NCI-H345 treated with DMSO at 0.1 percent for 48 hours (cell line): ENCODE measurements at regions not wholly inside any gene's neighbourhood (a gene's known extent, or its start where the extent isn't known, plus 50 kb on each side); places are given as distances from the start of the nearest gene placed in this dataset.

Experiments used
- DNase-seq: peaks from one replicate; lab custom pipeline; 2025; ENCODE audit not compliant: unreplicated experiment; lab: John Stamatoyannopoulos, UW

GRCh38 chr10:29962166-29962850, 97.1 kb downstream of the JCAD start:
- DNase-seq, result no peak

- DNase-seq, result no peak
Measured at GRCh38 chr10:29961351-29961750, 98.0 kb downstream of the JCAD start.

GRCh38 chr10:29960261-29960660, 99.1 kb downstream of the JCAD start:
- DNase-seq, result no peak

GRCh38 chr10:29959586-29959985, 99.8 kb downstream of the JCAD start:
- no peak for DNase-seq

GRCh38 chr10:29958440-29958839, 100.9 kb downstream of the JCAD start:
- no peak for DNase-seq

- DNase-seq, result no peak
Measured at GRCh38 chr10:29957907-29958331, 101.5 kb downstream of the JCAD start.

- DNase-seq, result no peak
Measured at GRCh38 chr10:29957236-29957635, 102.2 kb downstream of the JCAD start.

- DNase-seq, result no peak
Measured at GRCh38 chr10:29956335-29956924, 103.0 kb downstream of the JCAD start.

- DNase-seq, result no peak
Measured at GRCh38 chr10:29955329-29955935, 104.0 kb downstream of the JCAD start.

GRCh38 chr10:29951441-29951931, 107.9 kb downstream of the JCAD start:
- no peak for DNase-seq

GRCh38 chr10:29950391-29950790, 109.0 kb downstream of the JCAD start:
- DNase-seq, result no peak

- no peak for DNase-seq
Measured at GRCh38 chr10:29949411-29950011, 109.9 kb downstream of the JCAD start.

GRCh38 chr10:29948881-29949355, 110.5 kb downstream of the JCAD start:
- DNase-seq, result no peak

GRCh38 chr10:29947701-29948060, 111.7 kb downstream of the JCAD start:
- no peak for DNase-seq

- no peak for DNase-seq
Measured at GRCh38 chr10:29946953-29947700, 112.3 kb downstream of the JCAD start.

GRCh38 chr10:29946614-29946952, 112.8 kb downstream of the JCAD start:
- DNase-seq, result no peak

GRCh38 chr10:29941476-29941875, 117.9 kb downstream of the JCAD start:
- DNase-seq, result no peak

- no peak for DNase-seq
Measured at GRCh38 chr10:29932991-29933390, 126.4 kb downstream of the JCAD start.

GRCh38 chr10:29931833-29932232, 127.6 kb downstream of the JCAD start:
- no peak for DNase-seq

GRCh38 chr10:29929006-29929405, 130.4 kb downstream of the JCAD start:
- no peak for DNase-seq

- no peak for DNase-seq
Measured at GRCh38 chr10:29926693-29927048, 132.7 kb downstream of the JCAD start.
